Aorta (tissue), 5 donors: ENCODE measurements at regions not wholly inside any gene's neighbourhood (a gene's known extent, or its start where the extent isn't known, plus 50 kb on each side); places are given as distances from the start of the nearest gene placed in this dataset.
"Not testable (repeated sequence)": the region's sequence is repeated elsewhere in the genome, so short reads cannot be mapped to it uniquely, and the experiment has no call there.

ENCODE experiments used
- ATAC-seq: fragments of 200-7000 bp; cut with Tn5 transposase; one replicate; pipeline ENCODE4 v1.9.1; 2022; ENCODE audit warnings: moderate library complexity; ENCODE audit not compliant: low FRiP score
- DNase-seq, 2 donors: peaks; one replicate each; pipeline ENCODE4 v3.0.0-alpha.2; 2020
- H3K27ac ChIP-seq, 2 donors: one replicate each; pipeline ENCODE4 v1.5.1; 2013; ENCODE audit warnings: low read length in 2 of 2, mild to moderate bottlenecking in 2 of 2, moderate library complexity in 2 of 2, control low read depth in 1 of 2, inconsistent platforms in 1 of 2, low read depth in 1 of 2
- H3K27me3 ChIP-seq, 2 donors: one replicate each; pipeline ENCODE4 v1.6.1; 2013; ENCODE audit warnings: control low read depth in 1 of 2, low read length in 1 of 2, mild to moderate bottlenecking in 1 of 2, moderate library complexity in 1 of 2; ENCODE audit not compliant: insufficient read depth in 2 of 2, control insufficient read depth in 1 of 2
- H3K36me3 ChIP-seq, 2 donors: one replicate each; pipeline ENCODE4 v1.6.1; 2013; ENCODE audit warnings: control low read depth in 1 of 2, low read length in 1 of 2, mild to moderate bottlenecking in 1 of 2; ENCODE audit not compliant: insufficient read depth in 2 of 2, control insufficient read depth in 1 of 2
- H3K4me1 ChIP-seq, 2 donors: one replicate each; pipeline ENCODE4 v1.6.1; 2013; ENCODE audit warnings: low read length in 2 of 2, control low read depth in 1 of 2, mild to moderate bottlenecking in 1 of 2, moderate library complexity in 1 of 2; ENCODE audit not compliant: insufficient read depth in 2 of 2, control insufficient read depth in 1 of 2
- H3K4me3 ChIP-seq, 2 donors: one replicate each; pipeline ENCODE4 v1.5.1; 2013; ENCODE audit warnings: low read length in 2 of 2, control low read depth in 1 of 2, mild to moderate bottlenecking in 1 of 2
- H3K9me3 ChIP-seq: one replicate; pipeline ENCODE4 v1.6.1; 2013; ENCODE audit warnings: mild to moderate bottlenecking, low read length; ENCODE audit not compliant: control insufficient read depth
- WGBS, 2 donors: extraction: QIAGEN DNeasy Blood & Tissue Kit; methylation state at CpG; one replicate each; pipeline ENCODE4 v1.1.7; 2013; 5-methylcytosine and 5-hydroxymethylcytosine counted together
- intact Hi-C, 2 donors: fragments of 100-400 bp; cut with DNase I; formaldehyde crosslinking; loops; one replicate each; pipeline versions ENCODE4 v1.14.2 to v1.15.0; 2022
- donor health status: healthy with polysubstance abuse.
- donor health status: Bipolar disorder and iron deficiency.
- donor health status: DM: no; HTN: no; CAD: no.
- donor health status: DM: no; HTN: no; CAD: no.
- donor health status: DM: yes; HTN: yes; CAD: no.

DNA sequence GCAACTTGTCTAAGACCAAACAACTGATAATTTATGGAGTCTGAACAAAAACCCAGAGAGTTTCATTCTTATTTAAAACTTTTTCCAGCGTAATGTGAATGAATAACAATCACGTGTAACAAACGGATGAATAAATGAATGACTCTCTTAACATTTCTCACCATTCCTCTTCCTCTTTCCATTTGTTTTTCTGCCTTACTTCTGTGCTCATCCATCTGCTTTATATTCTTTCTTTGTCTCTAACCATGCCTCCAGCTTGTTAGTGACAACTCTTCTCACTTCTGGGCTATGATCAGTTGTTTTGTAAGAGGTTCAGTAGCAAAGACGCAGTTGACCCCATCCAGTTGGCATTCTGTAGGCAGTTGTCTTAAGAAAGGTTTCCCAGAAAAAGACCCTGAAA is 133.7 kb upstream of the MB21D2 start:
- H3K36me3 ChIP-seq = no peaks in the 10 kb centered on the region
- H3K9me3 ChIP-seq = no peaks in the 10 kb centered on the region
- H3K27ac ChIP-seq = no peak overlapping the region
- DNase-seq (no peak), ATAC-seq (no peak)
- intact Hi-C loops = no loop called here
- H3K4me1 ChIP-seq = peaks cover 0 to 3% of the 10 kb centered on the region in 2 donors
- H3K27me3 ChIP-seq = no peaks in the 10 kb centered on the region
- no peak overlapping the region for H3K4me3 ChIP-seq
- WGBS, 2 donors = 83 to 89% methylated on average over 4 of the region's 4 CpGs

DNA sequence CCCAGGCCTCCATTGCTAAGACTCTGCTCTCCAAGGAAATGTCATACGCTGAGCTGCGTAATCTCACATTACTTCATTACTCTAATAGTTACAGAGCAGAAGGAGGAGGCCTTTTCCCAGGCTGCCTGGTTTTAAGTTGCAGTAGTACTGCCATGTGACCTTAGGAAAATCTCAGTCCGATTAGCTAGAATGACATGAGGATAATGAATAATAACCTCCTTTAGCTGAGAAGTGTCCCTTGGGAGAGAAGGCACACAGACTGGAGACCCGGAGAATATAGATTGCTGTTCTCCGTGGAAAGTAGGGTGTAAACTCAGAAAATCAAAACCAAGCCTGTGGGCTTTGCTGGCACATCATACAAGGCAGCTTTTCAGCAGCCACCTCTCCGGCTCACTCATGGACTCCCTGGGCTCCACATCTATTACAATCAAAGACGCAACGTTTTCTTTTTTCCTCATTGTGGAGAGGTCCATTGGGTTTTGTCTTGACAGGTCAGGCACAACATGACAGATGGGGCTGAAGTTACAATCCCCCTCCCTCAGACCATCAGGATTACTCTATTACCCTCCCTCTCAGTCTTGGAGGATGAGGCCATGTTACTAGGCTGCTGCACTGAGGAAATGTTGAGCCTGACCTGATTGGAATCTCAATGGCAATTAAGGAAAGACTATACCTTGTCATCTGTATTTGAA is 134.8 kb upstream of the MB21D2 start:
- 8 to 12% methylated on average over 8 of the region's 8 CpGs for WGBS, 2 donors
- Histone ChIP-seq H3K4me3 (no peak overlapping the region), H3K4me1 (peaks cover 0 to 3% of the 10 kb centered on the region in 2 donors), H3K27ac (no peak overlapping the region), H3K27me3 (no peaks in the 10 kb centered on the region), H3K9me3 (no peaks in the 10 kb centered on the region), H3K36me3 (no peaks in the 10 kb centered on the region)
- DNase-seq (no peak), ATAC-seq (no peak)
- intact Hi-C loops = no loop called here

- Histone ChIP-seq H3K9me3 (no peaks in the 10 kb centered on the region), H3K4me3 (no peak overlapping the region), H3K4me1 (peaks cover 0 to 3% of the 10 kb centered on the region in 2 donors), H3K36me3 (no peaks in the 10 kb centered on the region), H3K27ac (no peak overlapping the region), H3K27me3 (no peaks in the 10 kb centered on the region)
- ATAC-seq (no peak), DNase-seq (no peak)
- intact Hi-C loops = no loop called here
These were observed 135.4 kb upstream of the MB21D2 start for GRCh38 chr3:193053046-193053435.

DNA sequence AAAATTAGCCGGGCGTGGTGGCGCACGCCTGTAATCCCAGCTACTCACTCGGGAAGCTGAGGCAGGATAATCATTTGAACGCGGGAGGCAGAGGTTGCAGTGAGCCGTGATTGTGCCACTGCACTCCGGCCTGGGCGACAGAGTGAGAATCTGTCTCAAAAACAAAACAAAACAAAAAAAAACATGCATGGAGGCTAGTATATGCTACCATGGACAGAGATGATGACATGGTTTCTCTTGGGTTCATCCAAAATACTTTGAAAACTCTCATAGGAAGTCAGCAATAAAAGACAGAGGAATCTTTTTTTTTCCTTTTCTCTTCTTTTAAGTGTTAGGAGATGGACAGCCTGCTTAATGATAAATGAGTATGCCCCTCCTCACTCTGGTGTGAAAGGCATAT is 137.7 kb upstream of the MB21D2 start:
- DNase-seq = no peak
- no peak for ATAC-seq

GRCh38 chr3:193057616-193058015 is 140.0 kb upstream of the MB21D2 start:
- 62 to 68% methylated on average over 2 of the region's 2 CpGs for WGBS, 2 donors

More for the DNA sequence above, 137.7 kb upstream of the MB21D2 start:
- H3K27ac ChIP-seq = no peak overlapping the region
- intact Hi-C loops = no loop called here
- H3K9me3 ChIP-seq = no peaks in the 10 kb centered on the region
- WGBS, 2 donors = 86 to 89% methylated on average over 10 of the region's 10 CpGs
- H3K36me3 ChIP-seq = no peaks in the 10 kb centered on the region
- no peaks in the 10 kb centered on the region for H3K4me1 ChIP-seq
- no peaks in the 10 kb centered on the region for H3K27me3 ChIP-seq
- no peak overlapping the region for H3K4me3 ChIP-seq

DNA sequence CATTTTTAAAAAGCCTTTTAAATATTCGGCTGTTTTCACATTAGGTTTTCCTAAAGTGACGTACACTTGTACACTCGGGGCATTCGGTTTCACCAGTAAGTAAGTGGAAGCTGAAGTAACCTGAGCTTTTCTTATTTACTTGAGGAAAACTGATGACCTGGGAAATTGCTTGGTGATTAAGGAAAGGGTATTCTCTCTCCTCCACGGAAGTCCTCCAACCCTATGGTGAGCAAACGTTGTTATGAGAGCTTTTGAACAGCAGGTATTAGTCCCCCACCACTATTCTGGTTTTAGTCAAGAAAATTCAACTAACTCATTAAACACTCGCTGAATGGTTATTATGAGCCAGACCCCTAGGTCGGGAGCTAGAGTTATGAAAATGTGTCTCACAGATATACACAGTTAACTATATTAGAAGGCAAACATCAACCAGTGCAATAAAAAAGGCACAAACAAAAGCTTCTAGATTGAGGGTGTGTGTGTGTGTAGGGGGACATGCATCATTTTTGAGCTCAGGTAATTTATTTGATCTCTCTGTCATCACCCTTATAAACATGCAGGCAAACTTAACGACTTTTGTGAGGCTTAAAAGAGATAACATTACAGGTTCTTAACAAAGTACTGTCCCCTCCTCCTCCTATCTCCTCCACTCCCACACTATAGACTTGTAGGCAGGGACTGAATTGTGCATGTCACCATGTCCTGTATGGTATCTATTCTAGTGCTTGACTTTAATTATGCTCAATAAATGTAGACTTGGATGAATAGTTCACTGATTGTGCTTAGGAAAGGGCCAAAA is 143.3 kb upstream of the MB21D2 start:
- Histone ChIP-seq H3K36me3 (no peaks in the 10 kb centered on the region), H3K27me3 (no peaks in the 10 kb centered on the region), H3K4me1 (no peaks in the 10 kb centered on the region), H3K4me3 (no peak overlapping the region), H3K27ac (no peak overlapping the region), H3K9me3 (no peaks in the 10 kb centered on the region)
- DNase-seq = no peak
- ATAC-seq = no peak
- intact Hi-C loops = no loop called here
- 83 to 89% methylated on average over 9 of the region's 9 CpGs for WGBS, 2 donors

More at GRCh38 chr3:193057616-193058015, 140.0 kb upstream of the MB21D2 start:
- no peak for ATAC-seq
- H3K36me3 ChIP-seq = no peaks in the 10 kb centered on the region
- intact Hi-C loops = no loop called here
- no peak for DNase-seq
- H3K27me3 ChIP-seq = no peaks in the 10 kb centered on the region
- H3K9me3 ChIP-seq = no peaks in the 10 kb centered on the region
- H3K4me3 ChIP-seq = no peak overlapping the region
- no peaks in the 10 kb centered on the region for H3K4me1 ChIP-seq
- no peak overlapping the region for H3K27ac ChIP-seq

DNA sequence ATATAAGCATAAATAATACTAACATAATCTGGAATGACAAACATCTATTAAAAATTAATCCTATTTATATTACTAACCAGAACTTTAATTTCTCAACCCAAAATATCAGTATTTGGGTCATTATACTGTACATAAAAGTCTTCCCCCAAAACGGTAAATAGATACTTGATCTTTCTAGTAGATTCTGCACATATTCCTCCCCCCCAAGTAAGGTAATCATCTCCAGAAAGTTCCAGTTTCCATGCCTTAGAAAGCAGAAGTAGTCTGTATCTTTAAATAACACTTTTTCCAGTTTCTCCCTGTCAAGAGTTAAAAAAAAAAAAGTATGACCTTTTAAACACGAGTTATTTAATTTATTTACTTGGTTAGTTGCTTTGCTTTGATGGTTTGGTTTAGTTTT is 150.7 kb upstream of the MB21D2 start:
- H3K27me3 ChIP-seq = no peaks in the 10 kb centered on the region
- H3K4me3 ChIP-seq = no peak overlapping the region
- H3K9me3 ChIP-seq = no peaks in the 10 kb centered on the region
- ATAC-seq (no peak), DNase-seq (no peak)
- H3K4me1 ChIP-seq = no peaks in the 10 kb centered on the region
- H3K27ac ChIP-seq = no peak overlapping the region
- 60 to 63% methylated on average over 2 of the region's 2 CpGs for WGBS, 2 donors
- H3K36me3 ChIP-seq = no peaks in the 10 kb centered on the region
- intact Hi-C loops = no loop called here

- H3K9me3 ChIP-seq, H3K4me1 ChIP-seq, DNase-seq, ATAC-seq, H3K27me3 ChIP-seq, intact Hi-C loops, H3K4me3 ChIP-seq, H3K27ac ChIP-seq, H3K36me3 ChIP-seq: not testable (repeated sequence)
- 77 to 80% methylated on average over 3 of the region's 3 CpGs for WGBS, 2 donors
These were observed 152.1 kb upstream of the MB21D2 start for GRCh38 chr3:193069732-193070131.
